Fibroblast of pulmonary artery (primary cell): ENCODE measurements at regions not wholly inside any gene's neighbourhood (a gene's known extent, or its start where the extent isn't known, plus 50 kb on each side); places are given as distances from the start of the nearest gene placed in this dataset.

Source experiments
- DNase-seq: peaks from one replicate; pipeline ENCODE4 v3.0.0-alpha.2; 2010; ENCODE audit warnings: low read depth
- H3K4me3 ChIP-seq: replicated peaks from 2 replicates; pipeline ENCODE4 v1.5.1; 2011; ENCODE audit warnings: low read depth, mild to moderate bottlenecking, control low read depth, low read length, moderate library complexity
- CTCF ChIP-seq: IDR thresholded peaks from 2 replicates; pipeline ENCODE4 v1.5.1; 2011; ENCODE audit warnings: mild to moderate bottlenecking, control low read depth, low read length, inconsistent platforms; ENCODE audit errors: missing control alignments

GRCh38 chr2:39875914-39876267 is 96.8 kb upstream of the THUMPD2 start:
- no peak overlapping the region for H3K4me3 ChIP-seq
- DNase-seq: peak; percentile 25
- TF ChIP-seq CTCF: no peak

GRCh38 chr2:39875182-39875913 is 96.3 kb upstream of the THUMPD2 start:
- TF ChIP-seq CTCF: no peak
- peak; percentile 97 for DNase-seq

GRCh38 chr2:39874236-39874635 is 95.2 kb upstream of the THUMPD2 start:
- TF ChIP-seq CTCF: no peak
- DNase-seq: no peak
- no peak overlapping the region for H3K4me3 ChIP-seq

More at GRCh38 chr2:39875182-39875913, 96.3 kb upstream of the THUMPD2 start:
- H3K4me3 ChIP-seq: no peak overlapping the region

GRCh38 chr2:39873586-39873985 is 94.5 kb upstream of the THUMPD2 start:
- no peak for DNase-seq
- no peak overlapping the region for H3K4me3 ChIP-seq
- no peak for TF ChIP-seq CTCF

- no peak for DNase-seq
- no peak for TF ChIP-seq CTCF
- no peak overlapping the region for H3K4me3 ChIP-seq
Measured at GRCh38 chr2:39872748-39873147, 93.7 kb upstream of the THUMPD2 start.

- H3K4me3 ChIP-seq: no peak overlapping the region
- peak; percentile 89 for DNase-seq
Measured at GRCh38 chr2:39871291-39871761, 92.3 kb upstream of the THUMPD2 start.

More at GRCh38 chr2:39871291-39871761, 92.3 kb upstream of the THUMPD2 start:
- TF ChIP-seq CTCF: no peak
